Left renal cortex interstitium (tissue), 4 donors: ENCODE measurements at regions not wholly inside any gene's neighbourhood (a gene's known extent, or its start where the extent isn't known, plus 50 kb on each side); places are given as distances from the start of the nearest gene placed in this dataset.
"Not testable (repeated sequence)": the region's sequence is repeated elsewhere in the genome, so short reads cannot be mapped to it uniquely, and the experiment has no call there.

Experiments
- DNase-seq, 4 donors: peaks; one replicate each; pipeline ENCODE4 v3.0.0-alpha.2; 2013; ENCODE audit warnings: low read depth in 4 of 4, low spot score in 2 of 4, missing footprints in 1 of 4

DNA sequence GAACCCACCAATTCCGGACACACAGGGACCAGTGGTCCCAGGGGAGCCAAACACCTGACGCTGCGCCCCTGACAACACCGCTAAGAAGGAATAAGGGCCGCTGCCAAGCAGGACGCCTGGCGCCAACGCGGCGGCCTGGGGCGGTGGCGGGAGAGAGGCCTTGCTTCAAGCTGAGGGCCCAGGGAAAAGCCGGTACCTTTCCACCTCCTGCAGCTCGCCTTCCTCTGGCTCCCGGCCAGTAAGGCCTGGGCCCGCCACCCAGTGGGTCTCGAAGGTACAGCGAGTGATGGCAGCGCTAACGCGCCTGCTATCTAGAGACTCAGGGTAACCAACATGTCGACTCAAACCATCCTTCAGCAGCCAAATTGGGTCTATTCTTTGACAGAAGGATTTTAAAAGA lies 1074.1 kb downstream of the SI start:
- no peak for DNase-seq

DNA sequence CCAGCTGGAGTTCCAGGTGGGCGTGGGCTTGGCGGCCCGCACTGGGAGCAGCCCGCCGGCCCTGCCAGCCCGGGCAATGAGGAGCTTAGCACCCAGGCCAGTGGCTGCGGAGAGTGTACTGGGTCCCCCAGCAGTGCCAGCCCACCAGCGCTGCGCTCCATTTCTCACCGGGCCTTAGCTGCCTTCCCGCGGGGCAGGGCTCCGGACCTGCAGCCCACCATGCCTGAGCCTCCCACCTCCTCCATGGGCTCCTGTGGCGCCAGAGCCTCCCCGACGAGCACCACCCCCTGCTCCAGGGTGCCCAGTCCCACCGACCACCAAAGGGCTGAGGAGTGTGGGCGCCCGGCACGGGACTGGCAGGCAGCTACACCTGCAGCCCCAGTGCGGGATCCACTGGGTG lies 1075.3 kb downstream of the SI start:
- not testable (repeated sequence) for DNase-seq

DNA sequence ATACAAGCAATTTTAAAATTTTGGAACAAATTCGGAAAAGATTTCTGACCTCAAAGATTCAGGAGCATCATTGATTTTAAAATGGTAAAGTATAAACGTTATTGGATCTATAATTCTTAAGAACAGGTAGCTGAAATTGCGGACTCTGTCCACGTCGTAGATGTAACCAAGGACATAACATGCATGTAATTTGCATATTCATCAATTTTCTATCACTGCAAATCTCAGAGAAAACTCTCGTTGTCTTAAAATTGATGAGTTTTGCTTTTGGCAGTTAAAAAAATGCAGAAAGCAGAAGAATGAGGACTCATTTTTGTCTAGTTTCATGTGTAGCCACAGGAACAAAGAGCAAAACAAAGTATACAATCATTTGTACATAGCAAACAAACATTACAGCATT lies 1094.4 kb downstream of the SI start:
- DNase-seq, result no peak

DNA sequence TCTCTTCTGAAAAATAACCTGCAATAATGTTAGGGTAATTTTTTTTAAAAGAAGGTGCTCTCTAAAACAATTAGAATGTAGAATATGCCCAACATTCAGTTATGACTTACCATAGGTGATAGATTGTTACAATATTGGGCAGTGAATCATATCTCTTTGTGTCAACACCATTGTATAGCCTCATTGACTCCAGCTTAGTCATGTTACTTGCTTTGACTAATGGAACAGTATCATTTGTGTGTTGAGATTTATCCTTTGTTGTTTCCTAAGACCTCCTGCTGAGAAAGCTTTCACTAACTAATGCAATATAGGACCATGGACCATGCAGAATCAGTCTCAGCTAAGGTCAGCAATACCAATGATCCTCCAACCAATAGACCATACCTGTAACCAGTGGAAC lies 1106.4 kb downstream of the SI start:
- no peak for DNase-seq

DNA sequence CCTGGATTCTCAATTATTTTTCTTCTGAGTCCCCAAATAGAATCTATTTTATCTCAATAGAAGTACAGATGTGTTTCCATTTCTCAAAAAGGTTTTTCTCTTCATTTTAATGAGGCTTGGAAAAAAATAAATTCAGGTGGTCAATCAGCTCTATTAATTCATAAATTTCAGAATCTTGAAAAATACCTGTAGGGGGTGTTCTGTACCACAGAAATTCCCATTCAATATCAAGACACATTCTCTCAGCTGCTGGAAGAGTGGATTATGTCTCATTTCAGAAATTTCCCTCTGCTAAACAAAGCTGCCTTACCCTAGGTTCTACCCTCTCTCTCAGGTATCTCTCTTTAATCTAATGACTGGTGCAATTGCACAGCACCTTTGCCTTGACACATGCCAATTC lies 1121.2 kb downstream of the SI start:
- no peak for DNase-seq

DNA sequence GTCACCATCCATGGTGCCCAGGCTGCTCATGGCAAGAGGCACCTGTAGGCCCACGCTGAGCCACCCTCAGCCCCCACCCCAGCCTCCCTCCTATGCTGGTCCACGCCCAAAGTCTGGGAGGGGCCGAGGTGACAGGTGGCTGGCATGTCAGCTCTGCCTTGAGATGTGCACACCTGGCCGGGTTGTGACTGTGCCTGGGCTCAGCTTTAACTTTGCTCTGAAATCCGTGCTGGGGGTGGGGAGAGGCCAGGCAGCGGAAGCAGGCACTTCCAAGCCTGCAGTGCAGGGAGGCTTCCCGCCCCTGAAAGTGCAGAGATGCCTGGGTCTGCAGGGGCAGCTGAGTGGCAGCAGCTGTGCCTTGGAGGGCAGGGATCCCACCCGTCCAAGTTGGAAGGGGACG lies 1124.8 kb downstream of the SI start:
- DNase-seq, result no peak

DNA sequence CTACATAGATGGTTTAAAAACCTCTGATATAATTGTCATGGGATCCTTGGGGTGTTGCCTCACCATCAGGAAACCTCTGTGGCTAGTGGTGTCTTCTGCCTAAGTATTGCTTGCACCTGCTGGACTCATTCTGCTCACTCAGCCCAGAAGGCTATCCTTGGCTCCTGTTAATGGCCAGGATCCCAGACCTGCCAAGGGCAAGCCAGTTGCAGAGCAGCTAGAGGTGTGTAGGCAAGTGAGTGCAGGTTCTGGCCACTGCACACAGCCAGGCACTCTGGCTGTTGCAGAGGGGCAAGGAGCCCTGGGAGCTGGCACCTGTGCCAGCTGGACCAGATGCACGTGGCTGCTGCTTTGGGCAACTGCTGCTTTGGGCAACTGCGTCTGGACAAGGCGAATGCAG lies 1125.8 kb downstream of the SI start:
- DNase-seq, result no peak

DNA sequence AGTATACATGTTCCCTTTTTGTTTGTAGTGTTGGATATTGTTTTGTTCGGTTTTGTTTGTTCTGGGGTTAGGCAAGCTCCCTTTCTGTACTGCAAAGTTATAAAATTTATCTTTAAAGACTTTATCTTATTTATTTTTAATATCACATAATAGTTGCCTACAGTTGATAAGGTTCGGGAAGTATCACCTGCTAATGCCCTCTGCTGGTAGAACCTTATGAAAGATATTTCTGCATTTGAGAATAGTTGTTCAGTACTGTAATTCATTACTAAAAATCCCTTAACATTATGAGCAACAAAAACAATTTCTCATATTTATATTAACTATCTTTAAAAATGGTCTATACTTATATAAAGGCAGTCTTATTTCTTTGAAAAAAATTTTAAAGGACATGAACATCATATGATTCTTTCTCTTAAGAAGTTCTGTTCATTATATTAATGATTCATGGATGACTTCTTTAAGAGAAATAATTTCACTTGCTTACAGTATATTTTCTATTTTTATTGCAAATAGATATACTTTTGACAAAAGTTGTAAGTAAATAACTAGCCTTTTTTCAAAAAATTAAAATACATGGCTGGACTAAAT lies 1126.8 kb downstream of the SI start:
- DNase-seq, result no peak

DNA sequence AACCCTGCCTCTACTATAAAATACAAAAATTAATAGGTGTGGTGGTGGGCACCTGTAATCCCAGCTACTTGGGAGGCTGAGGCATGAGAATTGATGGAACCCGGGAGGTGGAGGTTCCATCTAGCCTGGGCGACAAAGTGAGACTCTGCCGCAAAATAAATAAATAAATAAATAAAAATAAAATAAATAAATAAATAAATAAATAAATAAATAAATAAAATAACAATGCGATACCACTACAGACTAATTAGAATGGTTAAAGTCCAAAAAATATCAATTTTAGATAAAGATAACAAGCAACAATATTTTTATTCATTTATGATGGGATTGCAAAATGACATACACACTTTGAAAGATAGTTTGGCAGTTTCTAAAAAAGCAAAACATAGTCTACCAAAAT lies 1131.5 kb downstream of the SI start:
- DNase-seq, result no peak

DNA sequence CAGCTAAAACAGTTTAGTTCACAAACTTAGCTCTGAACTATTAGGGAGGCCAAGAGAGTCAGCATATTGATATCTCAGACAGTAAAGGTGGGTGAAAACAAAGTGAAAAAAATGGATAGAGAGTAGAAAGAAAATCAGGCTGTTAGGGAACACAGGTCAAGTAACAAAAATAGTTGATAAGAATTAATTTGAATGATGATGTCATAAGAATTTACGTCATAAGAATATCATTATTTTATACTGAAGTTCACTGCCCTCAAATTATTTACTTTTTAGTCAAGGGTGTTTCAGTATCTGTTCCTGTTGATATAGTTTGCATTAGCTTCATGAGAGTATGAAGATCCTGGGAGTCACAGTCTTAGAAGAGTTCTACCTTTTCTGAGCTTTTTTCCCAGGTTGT lies 1134.6 kb downstream of the SI start:
- no peak for DNase-seq

DNA sequence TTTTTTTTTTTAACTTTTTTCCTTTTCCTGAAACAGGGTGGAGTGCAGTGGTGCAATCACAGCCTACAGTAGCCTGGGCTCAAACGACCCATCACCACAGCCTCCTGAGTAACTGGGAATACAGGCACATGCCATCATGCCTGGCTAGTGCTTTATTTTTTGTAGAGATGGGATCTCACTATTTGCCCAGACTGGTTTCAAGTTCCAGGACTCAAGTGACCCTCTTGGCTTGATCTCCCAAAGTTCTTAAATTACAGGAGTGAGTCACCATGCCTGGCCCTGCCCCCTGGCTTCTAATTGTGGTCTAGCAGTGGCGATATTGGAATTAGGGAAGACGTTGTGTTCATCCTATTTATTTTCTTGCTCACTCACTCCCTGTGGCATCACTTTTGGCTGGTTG lies 1138.4 kb downstream of the SI start:
- no peak for DNase-seq

DNA sequence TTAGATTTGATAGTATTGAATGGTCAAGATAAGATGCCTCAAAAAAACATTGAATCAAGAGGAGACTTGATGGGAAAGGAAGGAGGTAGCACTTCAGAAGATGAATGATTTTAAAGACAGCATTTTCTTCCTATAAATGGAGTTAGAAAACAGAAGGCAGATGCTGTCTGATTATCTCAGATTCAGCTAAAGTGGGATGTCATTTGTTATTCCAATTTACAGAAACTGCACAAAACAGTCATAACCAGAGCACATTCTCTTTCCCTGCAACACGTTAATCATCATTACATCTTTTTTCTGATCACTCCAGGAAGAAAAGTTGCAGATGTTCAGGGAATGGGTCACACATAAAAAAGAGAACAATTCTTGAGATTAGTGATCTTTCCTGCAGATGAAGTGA lies 1141.8 kb downstream of the SI start:
- DNase-seq, result no peak

DNA sequence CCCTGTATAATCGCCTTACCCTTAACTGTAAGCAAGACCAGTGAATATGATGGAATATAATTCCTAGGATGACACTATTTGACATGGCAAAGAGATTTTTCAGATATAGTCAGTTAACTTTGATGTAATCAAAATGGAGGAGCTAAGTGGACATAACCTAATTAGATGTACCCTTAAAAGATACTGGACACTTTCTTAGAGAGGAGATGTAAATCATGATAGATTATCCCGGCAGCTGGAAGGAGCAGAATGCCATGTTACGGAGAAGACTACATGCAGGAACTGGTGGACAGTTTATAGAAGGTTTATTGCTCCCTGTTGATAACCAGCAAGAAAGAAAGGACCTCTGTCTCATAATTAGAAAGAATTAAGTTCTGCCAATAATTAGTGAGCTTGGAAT lies 1142.9 kb downstream of the SI start:
- DNase-seq, result no peak

DNA sequence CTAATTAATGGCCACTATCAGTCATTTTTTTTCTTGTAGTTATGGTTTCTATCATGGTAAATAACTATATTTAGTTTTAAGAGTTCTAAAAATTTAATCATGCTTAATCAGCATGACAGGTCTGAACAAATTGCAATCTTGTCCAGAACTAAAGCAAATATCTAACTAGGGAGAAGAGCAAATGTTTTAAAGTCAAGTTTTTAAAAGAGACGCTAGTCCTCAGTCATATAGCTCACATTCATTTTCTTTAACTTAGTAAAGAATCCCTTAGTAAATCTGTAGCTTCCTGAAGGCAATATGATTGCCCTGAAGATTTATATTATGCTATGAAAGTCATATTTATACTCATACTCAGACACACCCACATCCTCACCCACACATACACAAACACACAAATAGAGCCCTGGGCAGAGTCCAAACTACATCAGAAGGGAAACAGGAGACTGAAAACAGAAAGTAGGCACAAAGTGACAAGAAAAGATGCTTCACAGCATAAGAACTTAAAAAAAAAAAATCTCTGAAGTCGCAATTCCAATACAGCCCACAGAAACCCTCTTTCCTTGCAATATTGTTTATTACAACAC lies 1149.1 kb downstream of the SI start:
- no peak for DNase-seq

DNA sequence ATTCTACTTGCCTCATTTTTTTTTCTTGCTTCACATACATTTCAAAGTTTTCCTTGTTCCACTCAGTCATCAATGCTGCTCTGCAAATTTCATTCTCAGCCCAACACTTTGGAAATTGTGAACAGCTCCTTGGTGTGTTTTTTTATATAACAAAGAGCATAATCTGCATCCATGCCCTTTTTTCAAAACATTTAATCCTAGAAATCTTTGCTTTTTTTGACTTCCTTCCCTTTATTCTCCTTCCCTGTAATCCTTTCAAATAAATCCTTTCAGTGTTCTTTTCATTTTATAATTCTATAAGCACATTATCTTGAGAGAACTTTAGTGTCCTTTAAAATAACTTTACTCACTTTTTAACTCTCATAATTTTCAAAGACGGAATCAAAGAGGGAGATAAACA lies 1150.8 kb downstream of the SI start:
- DNase-seq, result no peak

DNA sequence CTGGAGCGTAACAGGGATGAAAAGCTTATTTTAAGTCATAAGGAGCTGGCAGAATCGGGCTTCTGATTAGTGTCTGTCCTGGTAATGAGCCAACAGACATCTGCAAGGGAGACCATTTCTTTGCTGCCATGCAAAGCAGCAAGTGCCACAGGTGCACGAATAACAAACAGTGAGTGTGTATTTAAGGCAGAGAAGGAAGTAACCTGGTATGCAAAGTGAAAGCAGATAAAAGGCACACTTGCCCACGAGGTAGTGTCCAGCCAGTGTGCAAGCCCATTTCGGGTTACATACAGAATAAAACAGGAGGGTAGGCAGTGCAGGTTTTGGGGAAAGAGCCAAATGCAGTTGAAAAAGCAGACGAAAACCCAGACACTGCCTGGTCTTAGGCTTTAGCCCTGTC lies 1153.7 kb downstream of the SI start:
- no peak for DNase-seq

DNA sequence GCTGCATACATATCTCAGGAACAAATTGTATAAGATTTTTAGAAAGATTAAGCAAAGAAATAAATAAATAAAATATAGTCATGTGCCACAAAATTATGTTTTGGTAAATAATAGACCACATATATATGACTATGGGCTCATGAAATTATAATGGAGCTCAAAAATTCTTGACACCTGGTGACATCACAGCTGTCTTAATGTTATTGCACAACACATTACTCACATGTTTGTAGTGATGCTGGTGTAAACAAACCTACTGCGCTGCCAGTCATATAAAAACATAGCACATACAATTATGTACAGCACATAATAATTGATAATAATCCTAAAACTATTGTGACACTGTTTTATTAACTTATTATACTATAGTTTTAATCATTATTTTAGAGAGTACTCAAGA lies 1159.1 kb downstream of the SI start:
- DNase-seq, result no peak

DNA sequence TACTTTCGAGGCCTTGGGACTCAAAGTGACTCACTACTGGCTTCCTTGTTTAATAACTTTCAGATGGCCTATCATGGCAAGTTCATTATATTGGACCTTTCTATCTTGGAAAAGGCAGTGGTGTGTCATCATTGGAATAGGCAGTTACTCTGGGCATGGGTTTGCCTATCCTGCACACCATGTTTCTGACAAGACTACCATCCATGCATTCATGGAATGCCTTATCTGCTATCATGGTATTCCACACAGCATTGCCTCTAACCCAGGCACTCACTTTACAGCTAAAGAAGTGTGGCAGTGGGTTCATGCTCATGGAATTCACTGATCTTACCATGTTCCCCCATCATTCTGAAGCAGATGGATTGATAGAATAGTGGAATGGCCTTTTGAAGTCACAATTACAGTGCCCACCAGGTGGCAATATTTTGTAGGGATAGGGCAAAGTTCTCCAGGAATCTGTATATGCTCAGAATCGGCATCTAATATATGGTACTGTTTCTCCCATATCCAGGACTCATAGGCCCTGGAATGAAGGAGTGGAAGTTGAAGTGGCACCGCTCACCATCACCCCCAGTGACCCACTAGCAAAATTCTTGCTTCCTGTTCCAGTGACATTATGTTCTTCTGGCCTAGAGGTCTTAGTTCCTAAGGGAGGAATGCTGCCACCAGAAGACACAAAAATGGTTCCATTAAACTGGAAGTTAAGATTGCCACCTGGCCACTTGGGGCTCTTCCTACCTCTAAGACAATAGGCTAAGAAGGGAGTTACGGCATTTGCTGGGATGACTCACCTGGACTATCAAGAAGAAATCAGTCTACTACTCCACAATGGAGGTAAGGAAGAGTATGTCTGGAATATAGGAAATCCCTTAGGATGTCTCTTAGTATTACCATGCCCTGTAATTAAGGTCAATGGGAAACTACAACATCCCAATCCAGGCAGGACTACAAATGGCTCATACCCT lies 1161.4 kb downstream of the SI start:
- no peak for DNase-seq

DNA sequence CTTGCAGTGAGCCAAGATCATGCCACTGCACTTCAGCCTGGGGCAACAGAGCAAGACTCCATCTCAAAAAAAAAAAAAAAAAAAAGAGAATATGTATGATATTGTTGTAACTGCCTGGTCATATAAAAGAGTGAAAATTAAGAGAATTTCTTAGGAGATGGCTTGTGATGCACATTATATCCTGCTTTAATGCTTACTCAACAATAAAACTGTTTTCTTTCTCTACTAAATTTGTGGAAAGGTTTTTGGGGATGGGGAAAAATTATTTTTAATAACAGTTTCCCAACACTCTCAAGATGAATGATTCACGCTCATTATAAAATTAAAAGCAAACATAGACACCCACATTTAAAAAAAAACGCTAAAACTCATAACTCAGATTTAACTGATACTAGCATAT lies 1163.0 kb downstream of the SI start:
- no peak for DNase-seq

DNA sequence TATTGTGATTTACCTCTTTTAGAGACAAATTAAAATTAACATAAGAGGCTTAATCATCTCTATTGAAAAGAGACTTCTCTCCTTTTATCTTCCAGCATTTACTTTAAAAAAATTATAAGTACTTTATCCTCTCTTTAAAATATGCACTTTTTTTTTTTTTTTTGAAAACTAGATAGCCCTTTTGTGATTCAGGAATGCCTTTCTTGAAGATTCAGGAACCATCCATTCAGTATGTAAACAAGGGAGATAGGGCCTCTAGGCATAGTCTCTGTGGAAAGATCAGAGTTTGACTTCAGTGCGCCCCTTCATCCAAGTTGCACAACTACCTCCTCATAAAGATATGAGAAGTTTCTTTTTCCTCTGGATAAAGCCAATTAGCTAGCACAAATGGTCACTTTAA lies 1163.7 kb downstream of the SI start:
- no peak for DNase-seq

DNA sequence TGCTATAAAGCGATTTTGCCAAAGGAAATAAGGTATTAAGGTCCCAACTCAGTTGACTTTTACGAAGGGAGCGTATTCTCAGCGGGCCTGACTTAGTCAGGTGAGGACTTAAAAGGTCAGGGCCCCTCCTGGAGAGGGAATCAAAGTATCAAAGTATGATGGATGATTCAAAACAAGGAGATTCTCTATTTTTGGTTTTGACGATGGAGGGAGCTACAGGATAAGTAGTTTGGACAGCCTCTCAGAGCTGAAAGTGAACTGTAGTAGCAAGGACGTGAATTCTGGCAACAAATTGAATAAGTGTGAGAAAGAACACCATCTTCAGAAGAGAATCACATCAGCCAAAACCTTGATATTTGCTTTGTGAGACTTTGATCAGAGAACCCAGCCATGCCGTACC lies 1186.5 kb downstream of the SI start:
- no peak for DNase-seq

DNA sequence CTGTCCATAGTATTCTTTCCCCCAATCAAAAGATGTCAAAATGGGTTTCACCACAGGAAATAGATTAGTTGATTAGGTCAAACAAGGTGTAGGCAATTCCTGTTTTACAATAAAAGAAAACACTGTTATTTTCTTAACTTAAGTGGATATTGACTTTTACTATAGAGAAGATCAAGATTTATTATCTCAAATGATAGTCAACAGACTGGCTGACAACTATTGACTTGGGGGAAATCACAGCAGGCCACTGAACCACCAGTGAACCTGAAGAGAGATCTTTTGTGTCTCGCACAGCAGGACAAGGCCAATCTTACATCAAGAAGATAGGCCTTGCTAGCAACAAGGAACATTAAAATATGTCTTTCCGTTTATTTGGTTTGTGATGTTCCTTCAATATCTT lies 1187.6 kb downstream of the SI start:
- no peak for DNase-seq
